ENCODE measurements at regions not wholly inside any gene's neighbourhood (a gene's known extent, or its start where the extent isn't known, plus 50 kb on each side); places are given as distances from the start of the nearest gene placed in this dataset.

DNA sequence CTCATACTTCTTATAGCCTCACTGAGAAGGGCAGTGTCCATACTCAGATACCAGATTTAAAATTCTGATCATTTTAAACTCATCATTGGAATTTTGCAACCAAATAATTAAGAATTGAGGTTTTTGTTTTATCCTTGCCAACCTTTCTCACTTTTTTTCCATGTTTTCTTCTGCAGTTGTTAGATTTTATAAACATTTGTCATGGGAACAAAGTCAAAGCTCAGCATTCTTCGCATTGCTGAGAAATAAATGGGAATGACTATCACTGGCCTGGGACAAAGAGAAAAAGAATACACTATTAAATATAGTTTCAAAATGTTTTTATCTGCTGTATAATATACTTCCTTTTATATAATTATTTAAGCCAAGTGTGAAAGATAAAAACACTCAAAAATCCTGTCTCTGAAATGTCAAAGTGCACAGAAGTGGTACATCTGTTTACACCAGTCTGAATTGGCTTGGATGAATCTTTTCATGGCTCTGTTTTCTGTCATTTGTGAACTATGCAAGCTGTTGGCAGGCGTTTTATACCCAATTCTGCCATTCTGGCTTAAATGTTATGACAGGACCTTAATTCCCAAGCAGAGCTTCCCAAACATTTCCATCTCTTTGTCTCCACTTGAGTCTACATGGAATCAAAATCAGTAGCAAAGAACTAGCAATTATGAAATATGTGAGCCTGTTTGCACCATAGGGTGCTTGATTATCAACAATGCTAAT lies 249.3 kb upstream of the SYT4 start:
- DNase-seq (ENCODE audit: low spot score), result no peak
- TF ChIP-seq, protein P1, sequence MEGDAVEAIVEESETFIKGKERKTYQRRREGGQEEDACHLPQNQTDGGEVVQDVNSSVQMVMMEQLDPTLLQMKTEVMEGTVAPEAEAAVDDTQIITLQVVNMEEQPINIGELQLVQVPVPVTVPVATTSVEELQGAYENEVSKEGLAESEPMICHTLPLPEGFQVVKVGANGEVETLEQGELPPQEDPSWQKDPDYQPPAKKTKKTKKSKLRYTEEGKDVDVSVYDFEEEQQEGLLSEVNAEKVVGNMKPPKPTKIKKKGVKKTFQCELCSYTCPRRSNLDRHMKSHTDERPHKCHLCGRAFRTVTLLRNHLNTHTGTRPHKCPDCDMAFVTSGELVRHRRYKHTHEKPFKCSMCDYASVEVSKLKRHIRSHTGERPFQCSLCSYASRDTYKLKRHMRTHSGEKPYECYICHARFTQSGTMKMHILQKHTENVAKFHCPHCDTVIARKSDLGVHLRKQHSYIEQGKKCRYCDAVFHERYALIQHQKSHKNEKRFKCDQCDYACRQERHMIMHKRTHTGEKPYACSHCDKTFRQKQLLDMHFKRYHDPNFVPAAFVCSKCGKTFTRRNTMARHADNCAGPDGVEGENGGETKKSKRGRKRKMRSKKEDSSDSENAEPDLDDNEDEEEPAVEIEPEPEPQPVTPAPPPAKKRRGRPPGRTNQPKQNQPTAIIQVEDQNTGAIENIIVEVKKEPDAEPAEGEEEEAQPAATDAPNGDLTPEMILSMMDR (IDR thresholded peaks at IDR 0.05; ENCODE audit: extremely low read depth, missing control alignments), result no peak

DNA sequence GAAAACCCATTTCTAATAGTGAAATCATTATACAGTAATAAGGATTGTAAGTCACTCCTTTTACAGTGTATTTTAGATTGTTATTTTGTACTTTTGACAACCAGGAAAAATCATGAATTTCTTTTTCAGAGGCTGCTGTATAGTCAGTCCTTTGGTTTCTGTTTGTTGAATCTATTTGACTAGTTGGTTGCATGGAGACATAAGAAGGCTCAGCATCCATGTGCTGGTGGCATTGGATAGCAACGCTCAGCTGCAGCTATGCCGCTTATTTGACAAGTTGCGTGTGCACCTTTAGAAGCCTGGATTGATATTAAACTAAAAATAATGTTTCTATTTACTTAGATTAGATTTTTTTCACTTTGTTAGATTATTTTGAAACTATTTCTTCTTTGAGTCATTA lies 254.1 kb upstream of the SYT4 start:
- TF ChIP-seq, protein P1 (IDR thresholded peaks at IDR 0.05; ENCODE audit: extremely low read depth, missing control alignments), result no peak
- no peak for DNase-seq (ENCODE audit: low spot score)

DNA sequence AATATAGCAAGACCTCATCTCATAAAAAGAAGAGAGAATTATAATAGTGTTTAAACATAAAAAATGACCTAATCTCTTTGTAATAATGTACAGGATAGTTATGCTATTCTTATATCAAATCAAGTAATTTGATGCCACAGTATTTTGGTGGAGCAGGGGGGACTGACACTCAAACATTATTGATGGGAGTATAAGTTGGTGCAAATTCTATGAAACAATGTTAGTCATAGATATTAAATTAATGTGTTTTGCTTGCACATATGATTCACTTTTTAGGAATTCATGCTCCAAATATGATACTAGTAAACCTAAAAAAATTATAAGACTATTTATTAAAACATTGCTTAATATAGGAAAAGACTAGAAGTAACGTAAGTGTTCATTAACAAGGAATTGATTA lies 256.1 kb upstream of the SYT4 start:
- no peak for DNase-seq (ENCODE audit: low spot score)
- TF ChIP-seq, protein P1 (IDR thresholded peaks at IDR 0.05; ENCODE audit: extremely low read depth, missing control alignments), result no peak

DNA sequence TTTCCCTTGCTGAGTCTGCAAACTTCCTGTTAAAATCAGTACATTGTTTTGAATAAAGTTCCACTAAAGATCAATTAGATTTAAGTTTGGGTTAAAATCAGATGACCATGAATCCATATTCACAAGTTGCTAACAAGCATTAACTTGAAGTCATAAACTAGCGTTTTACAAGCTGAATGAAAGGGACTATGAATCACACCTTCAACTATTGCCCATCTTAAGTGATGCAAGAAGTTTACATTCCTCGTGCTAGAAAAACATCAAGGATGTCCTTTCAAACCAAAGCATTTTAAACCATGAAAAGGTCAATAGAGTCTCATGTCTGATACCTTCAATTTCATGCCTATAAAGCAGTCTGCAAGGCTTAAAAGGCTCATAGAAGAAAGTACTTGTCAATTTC lies 257.2 kb upstream of the SYT4 start:
- TF ChIP-seq, protein P1 (IDR thresholded peaks at IDR 0.05; ENCODE audit: extremely low read depth, missing control alignments), result no peak
- DNase-seq (ENCODE audit: low spot score), result no peak

DNA sequence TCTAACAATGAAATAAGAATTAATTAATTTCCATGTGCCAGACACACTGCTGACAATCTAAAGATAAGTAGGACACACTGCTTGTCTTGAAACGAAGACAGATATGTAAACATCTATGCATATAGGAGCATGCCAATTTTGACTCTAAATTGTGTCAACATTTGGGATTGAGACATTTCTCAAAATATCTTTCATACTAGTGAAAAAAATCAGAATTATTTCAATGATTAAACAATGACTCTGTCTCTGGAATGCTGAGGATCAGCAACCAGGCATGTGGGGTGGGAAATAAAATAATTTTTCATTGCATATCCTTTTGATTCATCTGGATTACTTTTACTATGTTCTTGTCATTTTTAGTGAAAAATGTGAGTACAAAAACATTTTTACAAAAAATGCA lies 262.6 kb upstream of the SYT4 start:
- no peak for DNase-seq (ENCODE audit: low spot score)
- TF ChIP-seq, protein P1 (IDR thresholded peaks at IDR 0.05; ENCODE audit: extremely low read depth, missing control alignments), result no peak

DNA sequence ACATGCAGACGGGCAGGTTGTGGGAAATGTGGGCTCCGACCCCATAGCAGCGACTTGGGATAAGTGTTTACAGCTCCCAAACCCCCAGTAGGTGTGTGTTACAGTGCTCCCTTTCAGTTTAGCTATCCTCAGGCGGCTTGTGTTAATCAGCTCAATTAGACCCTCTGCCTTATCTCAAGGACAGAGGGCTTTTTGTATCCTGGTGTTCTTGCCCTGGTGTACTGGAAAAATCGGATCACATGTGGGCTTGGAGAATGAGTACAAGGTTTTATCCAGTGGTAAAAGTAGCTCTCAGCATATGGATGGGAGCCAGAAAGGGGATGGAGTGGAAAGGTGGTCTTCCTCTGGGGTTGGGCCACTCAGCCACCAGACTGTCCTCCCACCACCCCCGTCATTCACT lies 264.7 kb upstream of the SYT4 start:
- DNase-seq (ENCODE audit: low spot score), result no peak
- TF ChIP-seq, protein P1 (IDR thresholded peaks at IDR 0.05; ENCODE audit: extremely low read depth, missing control alignments), result no peak

DNA sequence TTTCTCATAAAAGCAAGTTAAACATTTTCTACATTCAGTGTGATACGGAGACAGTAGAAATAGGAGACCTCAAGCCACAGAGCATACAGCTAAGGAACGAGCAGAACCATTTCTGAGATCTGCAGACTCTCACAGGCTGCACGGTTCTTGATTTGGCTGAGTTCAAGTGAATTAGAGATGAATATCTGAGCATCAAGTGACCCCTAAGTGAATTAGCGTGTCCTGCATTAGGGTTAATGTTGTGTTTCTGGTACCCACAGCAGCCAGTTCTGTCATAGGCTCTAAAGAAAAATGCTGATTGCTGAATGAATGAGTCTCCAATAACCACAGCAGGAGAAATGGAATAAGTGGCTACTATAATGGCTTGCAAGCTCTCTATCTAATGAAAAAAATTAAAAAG lies 265.9 kb upstream of the SYT4 start:
- DNase-seq (ENCODE audit: low spot score), result no peak
- TF ChIP-seq, protein P1 (IDR thresholded peaks at IDR 0.05; ENCODE audit: extremely low read depth, missing control alignments), result no peak
